HCT116 (cell line): ENCODE measurements at regions not wholly inside any gene's neighbourhood (a gene's known extent, or its start where the extent isn't known, plus 50 kb on each side); places are given as distances from the start of the nearest gene placed in this dataset.

Experiments
- ATAC-seq: fragments of 200-7000 bp; cut with Tn5 transposase; 2 replicates; pipeline ENCODE4 v1.9.1; 2020; ENCODE audit warnings: mild to moderate bottlenecking, moderate library complexity
- BruUV-seq: library from RNA; stranded (reverse); fragments of 400-500 nt; replicated peaks from 2 replicates; lab custom pipeline; 2021; lab: Mats Ljungman, UMichigan
- CTCF ChIA-PET: fragments of 300-600 bp; sonication (Branson Sonifier 250); formaldehyde crosslinking; loops from one replicate; lab custom pipeline; 2021; ENCODE audit warnings: antibody characterized with exemption; lab: Charles Lee
- POLR2A ChIA-PET: fragments of 300-600, 350-600 bp; sonication (Branson Sonifier 250); formaldehyde crosslinking; loops from one replicate; lab custom pipeline; 2021; ENCODE audit warnings: antibody characterized with exemption; lab: Charles Lee
- RAD21 ChIA-PET, 2 experiments: fragments of 300-600 bp; sonication (Branson Sonifier 250); formaldehyde crosslinking; loops; one replicate each; lab custom pipeline; 2023; ENCODE audit warnings: low total read pairs in 2 of 2; ENCODE audit not compliant: uncharacterized antibody in 2 of 2, unreplicated experiment in 2 of 2, low non-redundant PET in 1 of 2; lab: Charles Lee
- DNase-seq: peaks from one replicate; pipeline ENCODE4 v3.0.0-alpha.2; 2010; ENCODE audit warnings: low read depth, low spot score
- H2AFZ ChIP-seq: fragments of 200-600 bp; shearing (Covaris generic), sonication (generic); 2 replicates; pipeline ENCODE4 v1.6.1; 2017; ENCODE audit warnings: low read depth, mixed run types, mixed read lengths, antibody characterized with exemption, low read length; ENCODE audit not compliant: poor library complexity, severe bottlenecking
- H3K27ac ChIP-seq: 2 replicates; pipeline ENCODE4 v1.5.1; 2012; ENCODE audit warnings: low read depth, low read length
- H3K27me3 ChIP-seq: fragments of 200-600 bp; sonication (generic); 2 replicates; pipeline ENCODE4 v1.6.1; 2016; ENCODE audit warnings: mixed run types, low read length, mixed read lengths; ENCODE audit not compliant: insufficient read depth
- H3K36me3 ChIP-seq, 2 experiments: fragments of 200-500 bp in 1 of 2; fragments of 200-600 bp in 1 of 2; sonication (Bioruptor generic) in 1 of 2; sonication (generic) in 1 of 2; 2 replicates each; pipeline versions ENCODE4 v1.5.1 to v1.6.1; 2014 to 2016; ENCODE audit warnings: low read length in 2 of 2, inconsistent platforms in 1 of 2, mixed read lengths in 1 of 2, mixed run types in 1 of 2; ENCODE audit not compliant: insufficient read depth in 2 of 2, control insufficient read depth in 1 of 2
- H3K4me1 ChIP-seq, 2 experiments: fragments of 200-600 bp in 1 of 2; sonication (generic) in 1 of 2; 2 replicates each; pipeline versions ENCODE4 v1.5.1 to v1.6.1; 2012 to 2017; ENCODE audit warnings: low read length in 2 of 2, inconsistent platforms in 1 of 2, mild to moderate bottlenecking in 1 of 2, mixed read lengths in 1 of 2, mixed run types in 1 of 2, moderate library complexity in 1 of 2; ENCODE audit not compliant: insufficient read depth in 2 of 2, control insufficient read depth in 1 of 2
- H3K4me2 ChIP-seq: fragments of 200-600 bp; sonication (generic); 2 replicates; pipeline ENCODE4 v1.6.1; 2017; ENCODE audit warnings: mixed run types, low read length, mixed read lengths
- H3K4me3 ChIP-seq, 2 experiments: fragments of 200-600 bp in 1 of 2; sonication (generic) in 1 of 2; replicated peaks in 1 of 2; 2 replicates each; pipeline ENCODE4 v1.5.1; 2011 to 2016; ENCODE audit warnings: low read length in 2 of 2, control low read depth in 1 of 2, low read depth in 1 of 2, mild to moderate bottlenecking in 1 of 2, mixed read lengths in 1 of 2, mixed run types in 1 of 2
- H3K79me2 ChIP-seq: fragments of 200-600 bp; sonication (generic); 2 replicates; pipeline ENCODE4 v1.6.1; 2017; ENCODE audit warnings: mild to moderate bottlenecking, mixed run types, low read length, moderate library complexity, mixed read lengths; ENCODE audit not compliant: insufficient read depth
- H3K9ac ChIP-seq: fragments of 200-600 bp; sonication (generic); 2 replicates; pipeline ENCODE4 v1.6.1; 2016; ENCODE audit warnings: low read length, mixed read lengths
- H3K9me2 ChIP-seq: fragments of 200-600 bp; sonication (generic), shearing (Covaris generic); 2 replicates; pipeline ENCODE4 v1.6.1; 2017; ENCODE audit warnings: mixed run types, mild to moderate bottlenecking, moderate library complexity; ENCODE audit not compliant: insufficient read depth
- H3K9me3 ChIP-seq, 2 experiments: fragments of 200-500 bp in 1 of 2; fragments of 200-600 bp in 1 of 2; sonication (Bioruptor generic) in 1 of 2; sonication (generic) in 1 of 2; 2 replicates each; pipeline ENCODE4 v1.6.1; 2014 to 2017; ENCODE audit warnings: low read length in 2 of 2, mixed read lengths in 2 of 2, inconsistent platforms in 1 of 2, low read depth in 1 of 2, mild to moderate bottlenecking in 1 of 2, mixed run types in 1 of 2, moderate library complexity in 1 of 2; ENCODE audit not compliant: control insufficient read depth in 1 of 2, insufficient read depth in 1 of 2
- H4K20me1 ChIP-seq: fragments of 200-600 bp; sonication (generic), shearing (Covaris generic); 2 replicates; pipeline ENCODE4 v1.6.1; 2017; ENCODE audit warnings: mixed run types, mild to moderate bottlenecking, moderate library complexity; ENCODE audit not compliant: insufficient read depth
- JUND ChIP-seq: IDR thresholded peaks from 2 replicates; pipeline ENCODE4 v1.6.1; 2012
- POLR2AphosphoS5 ChIP-seq: IDR thresholded peaks from 2 replicates; pipeline ENCODE4 v1.6.1; 2011; ENCODE audit warnings: mild to moderate bottlenecking, low read depth, low read length, moderate library complexity
- RAD21 ChIP-seq: IDR thresholded peaks from 2 replicates; pipeline ENCODE4 v1.6.1; 2012; ENCODE audit warnings: low read depth, mild to moderate bottlenecking
- TCF7L2 ChIP-seq: IDR thresholded peaks from 2 replicates; pipeline ENCODE4 v1.7.0; 2011; ENCODE audit warnings: borderline replicate concordance, inconsistent platforms; ENCODE audit not compliant: insufficient read depth, insufficient read length; ENCODE audit errors: extremely low read depth
- intact Hi-C: fragments of 100-400 bp; cut with micrococcal nuclease; formaldehyde crosslinking; loops from 2 replicates; pipeline ENCODE4 v1.10.0; 2022
- TF ChIP-seq, protein P1 (sequence below): IDR thresholded peaks from 2 replicates; pipeline ENCODE4 v1.6.1; 2011; ENCODE audit warnings: mild to moderate bottlenecking, low read length, moderate library complexity; ENCODE audit not compliant: insufficient replicate concordance; ENCODE audit errors: extremely low read depth
- TF ChIP-seq, protein P2 (sequence below), 3 experiments: fragments of 200-600 bp in 1 of 3; sonication (generic) in 1 of 3; IDR thresholded peaks in 2 of 3; conservative IDR thresholded peaks in 1 of 3; 2 replicates each; pipeline ENCODE4 v1.5.1; 2012 to 2017; ENCODE audit warnings: low read depth in 2 of 3, low read length in 2 of 3, antibody characterized with exemption in 1 of 3, borderline replicate concordance in 1 of 3, control low read depth in 1 of 3, mild to moderate bottlenecking in 1 of 3, mixed read lengths in 1 of 3, mixed run types in 1 of 3, moderate library complexity in 1 of 3; ENCODE audit not compliant: insufficient read depth in 1 of 3
- TF ChIP-seq, protein P3 (sequence below): IDR thresholded peaks from 2 replicates; pipeline ENCODE4 v1.6.1; 2012; ENCODE audit warnings: low read depth
- TF ChIP-seq, protein P4 (sequence below): IDR thresholded peaks from 2 replicates; pipeline ENCODE4 v1.6.1; 2012

DNA sequence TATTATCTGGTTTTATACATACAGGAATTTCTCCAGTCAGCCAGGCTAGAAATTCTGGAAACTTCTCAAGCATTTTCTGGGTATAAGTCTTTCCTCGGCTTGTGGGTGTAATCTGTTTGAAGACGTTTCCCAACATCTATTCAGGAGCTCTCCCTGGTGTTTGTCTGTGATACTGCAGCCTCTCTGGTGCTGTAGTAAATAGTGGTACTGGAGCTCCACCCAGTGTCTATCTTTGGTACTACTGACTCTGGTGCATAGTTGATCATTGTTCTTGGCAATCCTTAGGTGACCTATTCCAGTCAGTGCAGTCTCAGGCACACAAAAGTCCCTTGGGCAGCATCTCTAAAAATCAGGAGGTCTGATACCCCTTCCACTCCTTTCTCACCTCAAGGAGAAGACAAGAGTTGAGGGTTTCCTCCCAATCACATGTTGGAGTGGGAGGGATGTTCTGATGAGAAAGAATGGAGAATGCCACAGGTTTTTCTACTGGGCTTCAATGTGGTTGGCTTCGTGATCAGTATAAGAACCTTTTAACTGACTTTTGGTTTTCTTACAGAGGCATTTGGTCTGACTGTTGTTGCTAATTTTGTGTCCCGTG lies 115.5 kb downstream of the CYSLTR2 start:
- 0 out of 4 replicates have a peak, but pooled peaks cover 0 to 3% of the 10 kb centered on the region in 2 experiments for H3K4me1 ChIP-seq
- no TSS peak for BruUV-seq
- no peak overlapping the region for H3K4me2 ChIP-seq
- ATAC-seq (peak; percentile 98), DNase-seq (peak; percentile 85)
- H2AFZ ChIP-seq = peak overlapping the region; percentile 83
- no peaks in the 10 kb centered on the region for H3K27me3 ChIP-seq
- H3K27ac ChIP-seq = no peak overlapping the region
- 0 out of 4 replicates have a peak, but pooled peaks cover 0 to 4% of the 10 kb centered on the region in 2 experiments for H3K9me3 ChIP-seq
- H4K20me1 ChIP-seq = no peaks in the 10 kb centered on the region
- POLR2A ChIA-PET = no interaction called here
- no peaks in the 10 kb centered on the region for H3K9me2 ChIP-seq
- no peaks in the 10 kb centered on the region for H3K36me3 ChIP-seq
- H3K79me2 ChIP-seq = no peaks in the 10 kb centered on the region
- intact Hi-C loops = loop anchor here (1.0 to 5.0 kb wide), 8 partner anchors 174 to 1938 kb away; partner anchors contain the start of genes MED4 and NUDT15
- CTCF ChIA-PET = interaction anchor here (0.6 to 3.5 kb wide), 18 partner anchors 14 to 1795 kb away, joined by 3 to 20 read pairs (median 4); partner anchors contain the start of gene MED4
- H3K9ac ChIP-seq = no peak overlapping the region
- RAD21 ChIA-PET = interaction anchor here (0.7 to 3.0 kb wide), 3 partner anchors 174 to 290 kb away, joined by 4 to 13 read pairs (median 5); no protein-coding TSS in a partner anchor
- peak; percentile 40 for TF ChIP-seq TCF7L2
- TF ChIP-seq, protein P1, sequence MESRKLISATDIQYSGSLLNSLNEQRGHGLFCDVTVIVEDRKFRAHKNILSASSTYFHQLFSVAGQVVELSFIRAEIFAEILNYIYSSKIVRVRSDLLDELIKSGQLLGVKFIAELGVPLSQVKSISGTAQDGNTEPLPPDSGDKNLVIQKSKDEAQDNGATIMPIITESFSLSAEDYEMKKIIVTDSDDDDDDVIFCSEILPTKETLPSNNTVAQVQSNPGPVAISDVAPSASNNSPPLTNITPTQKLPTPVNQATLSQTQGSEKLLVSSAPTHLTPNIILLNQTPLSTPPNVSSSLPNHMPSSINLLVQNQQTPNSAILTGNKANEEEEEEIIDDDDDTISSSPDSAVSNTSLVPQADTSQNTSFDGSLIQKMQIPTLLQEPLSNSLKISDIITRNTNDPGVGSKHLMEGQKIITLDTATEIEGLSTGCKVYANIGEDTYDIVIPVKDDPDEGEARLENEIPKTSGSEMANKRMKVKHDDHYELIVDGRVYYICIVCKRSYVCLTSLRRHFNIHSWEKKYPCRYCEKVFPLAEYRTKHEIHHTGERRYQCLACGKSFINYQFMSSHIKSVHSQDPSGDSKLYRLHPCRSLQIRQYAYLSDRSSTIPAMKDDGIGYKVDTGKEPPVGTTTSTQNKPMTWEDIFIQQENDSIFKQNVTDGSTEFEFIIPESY = no peak
- TF ChIP-seq, protein P2, sequence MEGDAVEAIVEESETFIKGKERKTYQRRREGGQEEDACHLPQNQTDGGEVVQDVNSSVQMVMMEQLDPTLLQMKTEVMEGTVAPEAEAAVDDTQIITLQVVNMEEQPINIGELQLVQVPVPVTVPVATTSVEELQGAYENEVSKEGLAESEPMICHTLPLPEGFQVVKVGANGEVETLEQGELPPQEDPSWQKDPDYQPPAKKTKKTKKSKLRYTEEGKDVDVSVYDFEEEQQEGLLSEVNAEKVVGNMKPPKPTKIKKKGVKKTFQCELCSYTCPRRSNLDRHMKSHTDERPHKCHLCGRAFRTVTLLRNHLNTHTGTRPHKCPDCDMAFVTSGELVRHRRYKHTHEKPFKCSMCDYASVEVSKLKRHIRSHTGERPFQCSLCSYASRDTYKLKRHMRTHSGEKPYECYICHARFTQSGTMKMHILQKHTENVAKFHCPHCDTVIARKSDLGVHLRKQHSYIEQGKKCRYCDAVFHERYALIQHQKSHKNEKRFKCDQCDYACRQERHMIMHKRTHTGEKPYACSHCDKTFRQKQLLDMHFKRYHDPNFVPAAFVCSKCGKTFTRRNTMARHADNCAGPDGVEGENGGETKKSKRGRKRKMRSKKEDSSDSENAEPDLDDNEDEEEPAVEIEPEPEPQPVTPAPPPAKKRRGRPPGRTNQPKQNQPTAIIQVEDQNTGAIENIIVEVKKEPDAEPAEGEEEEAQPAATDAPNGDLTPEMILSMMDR (IDR thresholded peaks at IDR 0.05 in 2 of 3, conservative IDR thresholded peaks at IDR 0.05 in 1 of 3; ENCODE audit: borderline replicate concordance in 1 of 3, insufficient read depth in 1 of 3, low read depth in 2 of 3, low read length in 2 of 3) = peak; percentile 99 to 100 (median 100)
- TF ChIP-seq, protein P3, sequence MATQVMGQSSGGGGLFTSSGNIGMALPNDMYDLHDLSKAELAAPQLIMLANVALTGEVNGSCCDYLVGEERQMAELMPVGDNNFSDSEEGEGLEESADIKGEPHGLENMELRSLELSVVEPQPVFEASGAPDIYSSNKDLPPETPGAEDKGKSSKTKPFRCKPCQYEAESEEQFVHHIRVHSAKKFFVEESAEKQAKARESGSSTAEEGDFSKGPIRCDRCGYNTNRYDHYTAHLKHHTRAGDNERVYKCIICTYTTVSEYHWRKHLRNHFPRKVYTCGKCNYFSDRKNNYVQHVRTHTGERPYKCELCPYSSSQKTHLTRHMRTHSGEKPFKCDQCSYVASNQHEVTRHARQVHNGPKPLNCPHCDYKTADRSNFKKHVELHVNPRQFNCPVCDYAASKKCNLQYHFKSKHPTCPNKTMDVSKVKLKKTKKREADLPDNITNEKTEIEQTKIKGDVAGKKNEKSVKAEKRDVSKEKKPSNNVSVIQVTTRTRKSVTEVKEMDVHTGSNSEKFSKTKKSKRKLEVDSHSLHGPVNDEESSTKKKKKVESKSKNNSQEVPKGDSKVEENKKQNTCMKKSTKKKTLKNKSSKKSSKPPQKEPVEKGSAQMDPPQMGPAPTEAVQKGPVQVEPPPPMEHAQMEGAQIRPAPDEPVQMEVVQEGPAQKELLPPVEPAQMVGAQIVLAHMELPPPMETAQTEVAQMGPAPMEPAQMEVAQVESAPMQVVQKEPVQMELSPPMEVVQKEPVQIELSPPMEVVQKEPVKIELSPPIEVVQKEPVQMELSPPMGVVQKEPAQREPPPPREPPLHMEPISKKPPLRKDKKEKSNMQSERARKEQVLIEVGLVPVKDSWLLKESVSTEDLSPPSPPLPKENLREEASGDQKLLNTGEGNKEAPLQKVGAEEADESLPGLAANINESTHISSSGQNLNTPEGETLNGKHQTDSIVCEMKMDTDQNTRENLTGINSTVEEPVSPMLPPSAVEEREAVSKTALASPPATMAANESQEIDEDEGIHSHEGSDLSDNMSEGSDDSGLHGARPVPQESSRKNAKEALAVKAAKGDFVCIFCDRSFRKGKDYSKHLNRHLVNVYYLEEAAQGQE = no peak
- TF ChIP-seq POLR2AphosphoS5 = no peak
- TF ChIP-seq JUND = no peak
- TF ChIP-seq, protein P4, sequence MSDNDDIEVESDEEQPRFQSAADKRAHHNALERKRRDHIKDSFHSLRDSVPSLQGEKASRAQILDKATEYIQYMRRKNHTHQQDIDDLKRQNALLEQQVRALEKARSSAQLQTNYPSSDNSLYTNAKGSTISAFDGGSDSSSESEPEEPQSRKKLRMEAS = no peak
- peak; percentile 100 for TF ChIP-seq RAD21
- no peak overlapping the region for H3K4me3 ChIP-seq
